ENCODE measurements at regions not wholly inside any gene's neighbourhood (a gene's known extent, or its start where the extent isn't known, plus 50 kb on each side); places are given as distances from the start of the nearest gene placed in this dataset.

DNA sequence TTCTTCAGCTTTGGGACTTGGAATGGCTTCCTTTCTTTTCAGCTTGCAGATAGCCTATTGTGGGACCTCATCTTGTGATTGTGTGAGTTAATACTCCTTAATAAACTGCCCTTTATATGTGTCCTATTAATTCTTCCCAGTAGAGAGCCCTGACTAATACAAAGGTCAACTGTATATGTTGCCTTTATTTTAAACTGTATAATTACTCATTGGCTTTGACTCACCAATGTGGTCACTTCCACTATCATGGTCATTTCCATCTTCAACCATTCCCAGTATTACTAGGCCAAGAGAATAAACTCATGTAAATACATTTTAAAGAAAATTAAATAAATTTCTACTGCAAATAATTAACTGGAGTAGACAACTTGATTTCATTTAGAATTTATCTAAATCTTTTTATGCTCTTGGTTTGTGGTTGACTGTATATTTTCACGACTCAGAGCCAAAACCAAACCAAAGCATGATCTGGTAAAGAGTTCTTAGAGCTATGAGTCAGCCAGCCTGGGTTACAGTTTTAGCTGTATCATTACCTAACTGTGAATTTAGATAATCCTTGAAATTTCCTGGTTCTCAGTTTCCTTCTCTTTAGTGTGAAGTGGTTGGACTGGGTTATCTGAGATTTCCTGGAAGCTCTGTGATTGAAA, 188.4 kb downstream of the PPP1R3A start:
- TF ChIP-seq, protein P1, sequence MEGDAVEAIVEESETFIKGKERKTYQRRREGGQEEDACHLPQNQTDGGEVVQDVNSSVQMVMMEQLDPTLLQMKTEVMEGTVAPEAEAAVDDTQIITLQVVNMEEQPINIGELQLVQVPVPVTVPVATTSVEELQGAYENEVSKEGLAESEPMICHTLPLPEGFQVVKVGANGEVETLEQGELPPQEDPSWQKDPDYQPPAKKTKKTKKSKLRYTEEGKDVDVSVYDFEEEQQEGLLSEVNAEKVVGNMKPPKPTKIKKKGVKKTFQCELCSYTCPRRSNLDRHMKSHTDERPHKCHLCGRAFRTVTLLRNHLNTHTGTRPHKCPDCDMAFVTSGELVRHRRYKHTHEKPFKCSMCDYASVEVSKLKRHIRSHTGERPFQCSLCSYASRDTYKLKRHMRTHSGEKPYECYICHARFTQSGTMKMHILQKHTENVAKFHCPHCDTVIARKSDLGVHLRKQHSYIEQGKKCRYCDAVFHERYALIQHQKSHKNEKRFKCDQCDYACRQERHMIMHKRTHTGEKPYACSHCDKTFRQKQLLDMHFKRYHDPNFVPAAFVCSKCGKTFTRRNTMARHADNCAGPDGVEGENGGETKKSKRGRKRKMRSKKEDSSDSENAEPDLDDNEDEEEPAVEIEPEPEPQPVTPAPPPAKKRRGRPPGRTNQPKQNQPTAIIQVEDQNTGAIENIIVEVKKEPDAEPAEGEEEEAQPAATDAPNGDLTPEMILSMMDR (IDR thresholded peaks at IDR 0.05) = no peak
- no peak for TF ChIP-seq POLR2A (IDR thresholded peaks at IDR 0.05)
